ENCODE measurements at regions not wholly inside any gene's neighbourhood (a gene's known extent, or its start where the extent isn't known, plus 50 kb on each side); places are given as distances from the start of the nearest gene placed in this dataset.

DNA sequence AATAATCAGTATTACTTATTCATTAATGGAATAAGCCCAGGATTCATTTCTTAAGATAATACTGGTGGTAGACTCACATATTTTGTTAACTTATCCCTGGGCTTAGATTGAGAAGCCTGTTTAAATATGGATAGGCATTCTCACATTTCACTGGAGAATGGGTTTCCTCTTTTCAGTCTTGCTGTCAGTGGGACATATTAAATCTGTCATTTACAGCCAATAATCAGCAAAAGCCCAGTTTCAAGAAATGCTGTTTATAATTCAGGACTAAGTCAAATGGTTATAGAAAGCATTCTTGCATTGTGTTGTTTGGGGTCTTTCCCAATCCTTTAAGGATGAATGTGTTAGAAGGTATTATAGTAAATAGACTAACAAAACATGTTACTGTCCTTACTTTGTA is 143.7 kb upstream of the NAALADL2 start:
- TF ChIP-seq, protein P1, sequence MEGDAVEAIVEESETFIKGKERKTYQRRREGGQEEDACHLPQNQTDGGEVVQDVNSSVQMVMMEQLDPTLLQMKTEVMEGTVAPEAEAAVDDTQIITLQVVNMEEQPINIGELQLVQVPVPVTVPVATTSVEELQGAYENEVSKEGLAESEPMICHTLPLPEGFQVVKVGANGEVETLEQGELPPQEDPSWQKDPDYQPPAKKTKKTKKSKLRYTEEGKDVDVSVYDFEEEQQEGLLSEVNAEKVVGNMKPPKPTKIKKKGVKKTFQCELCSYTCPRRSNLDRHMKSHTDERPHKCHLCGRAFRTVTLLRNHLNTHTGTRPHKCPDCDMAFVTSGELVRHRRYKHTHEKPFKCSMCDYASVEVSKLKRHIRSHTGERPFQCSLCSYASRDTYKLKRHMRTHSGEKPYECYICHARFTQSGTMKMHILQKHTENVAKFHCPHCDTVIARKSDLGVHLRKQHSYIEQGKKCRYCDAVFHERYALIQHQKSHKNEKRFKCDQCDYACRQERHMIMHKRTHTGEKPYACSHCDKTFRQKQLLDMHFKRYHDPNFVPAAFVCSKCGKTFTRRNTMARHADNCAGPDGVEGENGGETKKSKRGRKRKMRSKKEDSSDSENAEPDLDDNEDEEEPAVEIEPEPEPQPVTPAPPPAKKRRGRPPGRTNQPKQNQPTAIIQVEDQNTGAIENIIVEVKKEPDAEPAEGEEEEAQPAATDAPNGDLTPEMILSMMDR (conservative IDR thresholded peaks at IDR 0.05 in 1 of 2, IDR thresholded peaks at IDR 0.05 in 1 of 2; ENCODE audit: extremely low read depth in 1 of 2, insufficient read depth in 1 of 2, low read depth in 1 of 2, low read length in 2 of 2), result no peak
- TF ChIP-seq EZH2 (IDR thresholded peaks at IDR 0.05; ENCODE audit: borderline replicate concordance, low read length), result no peak
